Activated CD8-positive, alpha-beta T cell treated with anti-CD3 and anti-CD28 coated beads, Interleukin-2, amount 10 ng/mL, durations not matched to agents 7 days and 5 days (primary cell): ENCODE measurements at regions not wholly inside any gene's neighbourhood (a gene's known extent, or its start where the extent isn't known, plus 50 kb on each side); places are given as distances from the start of the nearest gene placed in this dataset.

ENCODE experiments used
- ATAC-seq: fragments of 150-1000 bp; cut with Tn5 transposase; one replicate; pipeline ENCODE4 v1.10.0; 2021; ENCODE audit warnings: moderate library complexity
- CTCF ChIA-PET: fragments of 350-600 bp; sonication (Branson Sonifier 250); formaldehyde crosslinking; loops from one replicate; lab custom pipeline; 2021; ENCODE audit warnings: antibody characterized with exemption; lab: Charles Lee
- POLR2A ChIA-PET: fragments of 350-600 bp; sonication (Branson Sonifier 250); formaldehyde crosslinking; loops from one replicate; lab custom pipeline; 2021; ENCODE audit warnings: antibody characterized with exemption; lab: Charles Lee
- DNase-seq: peaks from one replicate; pipeline ENCODE4 v3.0.0-alpha.2; 2020
- H3K27ac Mint-ChIP-seq: one replicate; pipeline ENCODE4 v1.8.0; 2021; ENCODE audit warnings: mild to moderate bottlenecking, mixed read lengths
- H3K27me3 Mint-ChIP-seq: one replicate; pipeline ENCODE4 v1.8.0; 2021; ENCODE audit warnings: low read depth, mixed read lengths
- H3K36me3 Mint-ChIP-seq: one replicate; pipeline ENCODE4 v1.8.0; 2021; ENCODE audit warnings: low read depth, mixed read lengths
- H3K4me1 Mint-ChIP-seq: one replicate; pipeline ENCODE4 v1.8.0; 2021; ENCODE audit warnings: low read depth, mixed read lengths
- H3K4me3 Mint-ChIP-seq: one replicate; pipeline ENCODE4 v1.8.0; 2021; ENCODE audit warnings: mild to moderate bottlenecking, mixed read lengths
- H3K9me3 Mint-ChIP-seq: one replicate; pipeline ENCODE4 v1.8.0; 2022; ENCODE audit warnings: mixed read lengths; ENCODE audit not compliant: insufficient read depth

- Mint-ChIP-seq H3K9me3 (no peaks in the 10 kb centered on the region), H3K4me3 (no peak overlapping the region), H3K36me3 (no peaks in the 10 kb centered on the region), H3K4me1 (no peaks in the 10 kb centered on the region), H3K27ac (no peak overlapping the region), H3K27me3 (peaks cover 2% of the 10 kb centered on the region)
- no peak for ATAC-seq
- DNase-seq = no peak
- CTCF ChIA-PET = no interaction called here
- POLR2A ChIA-PET = no interaction called here
Observed at GRCh38 chr2:104788742-104789455, 65.0 kb upstream of the POU3F3 start.

- DNase-seq (no peak), ATAC-seq (no peak)
- POLR2A ChIA-PET = no interaction called here
- Mint-ChIP-seq H3K27me3 (peaks cover 2% of the 10 kb centered on the region), H3K4me1 (no peaks in the 10 kb centered on the region), H3K27ac (no peak overlapping the region), H3K4me3 (no peak overlapping the region), H3K36me3 (no peaks in the 10 kb centered on the region), H3K9me3 (no peaks in the 10 kb centered on the region)
- CTCF ChIA-PET = no interaction called here
Observed at GRCh38 chr2:104790100-104790811, 63.7 kb upstream of the POU3F3 start.

DNA sequence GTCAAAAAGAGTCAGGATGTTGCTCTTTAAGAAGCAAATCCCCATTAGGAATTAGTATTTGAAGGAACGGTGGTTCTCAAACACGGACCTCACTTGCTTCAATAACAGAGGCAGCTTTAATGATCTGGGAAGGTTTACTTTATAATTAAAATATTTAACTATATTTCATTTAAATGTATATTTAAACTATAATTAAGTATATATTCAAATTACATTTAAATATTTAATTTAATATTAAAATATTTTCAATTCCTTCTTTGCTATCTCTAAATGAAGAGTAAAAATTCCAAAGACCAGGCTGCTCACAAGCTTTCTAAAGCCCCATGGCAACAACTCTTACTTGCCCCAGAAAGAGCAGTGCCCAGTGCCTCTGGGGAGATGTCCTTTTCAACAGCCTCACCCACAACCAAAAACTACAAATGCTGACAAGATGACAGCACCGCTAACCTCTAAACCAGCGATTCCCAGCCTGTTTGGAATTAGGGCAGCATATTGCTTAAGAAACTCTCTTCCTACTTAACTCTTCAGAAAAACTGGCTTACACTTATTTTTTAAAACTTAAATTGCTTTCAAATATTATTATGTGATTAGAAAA is 62.9 kb upstream of the POU3F3 start:
- CTCF ChIA-PET = no interaction called here
- Mint-ChIP-seq H3K4me1 (no peaks in the 10 kb centered on the region), H3K36me3 (no peaks in the 10 kb centered on the region), H3K27ac (no peak overlapping the region), H3K9me3 (no peaks in the 10 kb centered on the region), H3K27me3 (peaks cover 2% of the 10 kb centered on the region), H3K4me3 (no peak overlapping the region)
- DNase-seq = no peak
- POLR2A ChIA-PET = no interaction called here
- no peak for ATAC-seq

GRCh38 chr2:104793966-104794365 is 59.9 kb upstream of the POU3F3 start:
- Mint-ChIP-seq H3K4me1 (no peaks in the 10 kb centered on the region), H3K27me3 (no peaks in the 10 kb centered on the region), H3K36me3 (no peaks in the 10 kb centered on the region), H3K27ac (no peak overlapping the region), H3K9me3 (no peaks in the 10 kb centered on the region), H3K4me3 (no peak overlapping the region)
- POLR2A ChIA-PET = no interaction called here
- CTCF ChIA-PET = no interaction called here
- ATAC-seq (no peak), DNase-seq (no peak)

DNA sequence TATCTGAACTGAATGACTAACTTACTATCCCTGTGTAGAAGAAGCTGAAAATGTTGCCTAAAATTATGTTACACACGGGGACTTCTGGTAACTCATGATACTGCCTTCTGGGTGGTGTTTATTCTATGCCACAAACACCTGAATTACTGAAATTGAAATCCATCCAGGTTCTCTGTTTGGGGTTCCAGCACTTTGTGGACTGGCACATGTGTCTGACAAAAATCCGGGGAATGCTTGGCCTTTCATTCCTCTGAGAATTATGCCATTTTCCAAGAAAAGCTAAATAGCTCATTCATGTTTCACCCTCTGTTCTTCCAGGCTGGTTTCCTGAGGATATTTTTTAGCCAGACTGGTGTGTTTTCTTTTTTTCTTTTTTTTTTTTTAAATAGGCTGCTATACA is 59.5 kb upstream of the POU3F3 start:
- Mint-ChIP-seq H3K9me3 (no peaks in the 10 kb centered on the region), H3K27me3 (no peaks in the 10 kb centered on the region), H3K27ac (no peak overlapping the region), H3K36me3 (no peaks in the 10 kb centered on the region), H3K4me3 (no peak overlapping the region), H3K4me1 (no peaks in the 10 kb centered on the region)
- ChIA-PET CTCF (no interaction called here), POLR2A (no interaction called here)
- DNase-seq (no peak), ATAC-seq (no peak)
